ENCODE measurements at regions not wholly inside any gene's neighbourhood (a gene's known extent, or its start where the extent isn't known, plus 50 kb on each side); places are given as distances from the start of the nearest gene placed in this dataset.

DNA sequence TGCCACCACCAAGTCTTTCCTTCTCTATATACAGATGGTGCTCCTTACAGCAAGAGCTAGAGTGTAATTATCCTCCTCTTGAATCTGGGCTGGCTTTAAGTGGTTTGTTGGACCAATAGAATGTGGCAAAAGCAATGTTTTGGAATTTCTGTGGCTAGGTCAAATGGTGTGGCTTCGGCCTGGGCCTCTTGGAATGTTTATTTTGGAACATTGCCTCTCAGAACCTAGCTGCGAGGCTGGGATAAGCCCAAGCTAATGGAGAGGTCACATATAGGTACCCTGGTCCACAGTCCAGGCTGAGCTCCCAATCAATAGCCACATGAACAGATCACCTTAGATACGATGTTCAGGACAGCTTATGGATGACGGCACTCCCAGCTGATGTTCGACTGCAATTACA, 556.7 kb downstream of the TYW1 start:
- Mint-ChIP-seq H3K36me3 (ENCODE audit: low read depth) (no peaks in the 10 kb centered on the region), H3K9me3 (peaks cover 10% of the 10 kb centered on the region), H3K4me1 (no peaks in the 10 kb centered on the region), H3K27me3 (no peaks in the 10 kb centered on the region), H3K4me3 (no peak overlapping the region), H3K27ac (no peak overlapping the region)
- ATAC-seq (no peak), DNase-seq (no peak)

DNA sequence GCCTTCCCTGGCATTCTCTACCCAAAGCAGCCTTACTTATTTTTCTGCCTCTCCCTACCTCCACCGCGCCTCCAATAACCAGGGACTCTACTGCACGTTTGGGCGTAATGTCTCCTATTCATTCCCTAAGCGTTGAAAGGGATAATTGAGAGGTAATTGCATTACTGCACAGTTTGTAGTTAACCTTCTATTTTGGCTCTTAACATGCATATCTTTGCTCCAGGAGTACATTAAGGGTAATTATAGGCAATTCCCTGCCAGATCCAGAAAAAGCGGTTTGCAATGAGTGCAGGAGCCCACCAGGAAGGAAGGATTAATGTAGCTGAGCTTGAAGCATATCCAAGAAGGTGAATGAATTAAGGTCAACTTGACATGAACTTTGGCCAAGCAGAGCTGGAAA, 558.4 kb downstream of the TYW1 start:
- H3K27me3 Mint-ChIP-seq: no peaks in the 10 kb centered on the region
- H3K4me1 Mint-ChIP-seq: no peaks in the 10 kb centered on the region
- ATAC-seq (no peak), DNase-seq (no peak)
- H3K36me3 Mint-ChIP-seq (ENCODE audit: low read depth): no peaks in the 10 kb centered on the region
- H3K27ac Mint-ChIP-seq: no peak overlapping the region
- H3K4me3 Mint-ChIP-seq: no peak overlapping the region
- H3K9me3 Mint-ChIP-seq: peaks cover 25% of the 10 kb centered on the region

DNA sequence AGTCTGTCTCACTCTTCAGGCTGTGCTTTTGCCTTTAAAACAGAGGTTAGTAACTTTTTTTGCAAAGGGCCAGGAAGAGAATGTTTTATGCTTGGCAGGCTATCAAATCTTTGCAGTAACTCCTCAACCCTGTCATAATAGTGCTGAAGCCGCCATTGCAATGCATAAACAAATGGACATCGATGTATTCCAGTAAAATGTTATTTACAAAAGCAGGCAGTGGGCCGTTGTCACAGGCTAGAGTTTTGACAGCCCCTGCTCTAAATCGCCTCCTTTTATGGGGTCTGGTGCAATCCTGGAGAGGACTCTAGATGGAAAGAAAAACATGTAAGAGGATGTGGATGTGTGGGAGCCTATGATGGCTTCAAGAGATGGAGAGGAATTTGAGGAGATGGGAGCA, 568.3 kb downstream of the TYW1 start:
- H3K27me3 Mint-ChIP-seq: peaks cover 3% of the 10 kb centered on the region
- no peak overlapping the region for H3K4me3 Mint-ChIP-seq
- no peak for DNase-seq
- no peak overlapping the region for H3K27ac Mint-ChIP-seq
- ATAC-seq: no peak
- peaks cover 10% of the 10 kb centered on the region for H3K9me3 Mint-ChIP-seq
- H3K4me1 Mint-ChIP-seq: no peaks in the 10 kb centered on the region
- H3K36me3 Mint-ChIP-seq (ENCODE audit: low read depth): no peaks in the 10 kb centered on the region

DNA sequence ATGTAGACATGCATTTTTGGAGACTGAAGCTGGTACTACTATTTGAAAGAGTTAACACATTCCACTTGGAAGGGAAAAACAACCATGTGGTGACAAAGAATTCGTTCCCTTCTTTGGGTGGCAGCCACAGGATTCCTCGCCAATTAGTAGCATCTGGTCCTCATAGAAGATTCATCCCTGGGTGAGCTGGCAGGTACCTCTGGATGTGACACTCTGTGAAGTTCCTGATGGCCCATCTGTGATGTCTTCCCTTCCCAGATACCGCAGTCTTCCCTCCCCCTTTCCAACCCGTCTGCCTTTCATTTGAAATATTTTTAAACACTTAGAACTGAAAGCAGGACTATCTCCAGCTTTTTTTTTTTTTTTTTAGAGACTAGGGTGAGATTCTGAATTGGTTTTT, 569.5 kb downstream of the TYW1 start:
- H3K36me3 Mint-ChIP-seq (ENCODE audit: low read depth): no peaks in the 10 kb centered on the region
- H3K27me3 Mint-ChIP-seq: peaks cover 3% of the 10 kb centered on the region
- H3K4me1 Mint-ChIP-seq: no peaks in the 10 kb centered on the region
- no peak for ATAC-seq
- peaks cover 14% of the 10 kb centered on the region for H3K9me3 Mint-ChIP-seq
- no peak overlapping the region for H3K4me3 Mint-ChIP-seq
- DNase-seq: no peak
- no peak overlapping the region for H3K27ac Mint-ChIP-seq

DNA sequence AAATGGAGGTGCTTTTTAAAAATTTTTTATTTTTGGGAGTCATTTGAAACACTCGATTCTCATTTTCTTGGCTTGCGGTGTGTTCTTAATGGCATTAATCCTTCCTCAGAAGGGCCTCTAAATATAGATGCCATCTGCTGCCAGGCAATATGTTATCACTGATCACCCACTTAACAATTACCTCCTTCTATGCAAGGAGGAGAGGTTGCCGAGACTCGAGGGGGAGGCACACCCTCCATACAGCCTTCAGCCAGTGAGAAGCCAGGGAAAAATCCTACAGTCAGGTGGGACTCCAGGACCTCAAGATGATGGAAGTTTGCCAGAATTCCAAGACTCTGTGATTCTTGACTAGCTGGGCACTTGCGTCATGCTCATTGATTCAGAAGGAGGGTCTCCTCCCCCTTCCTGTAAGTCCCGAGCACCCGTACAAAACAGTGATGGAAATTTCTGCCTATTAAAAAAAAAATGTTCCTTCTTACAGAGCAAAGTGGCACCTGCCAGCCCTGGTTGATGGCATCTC, 574.5 kb downstream of the TYW1 start:
- H3K9me3 Mint-ChIP-seq: peaks cover 9% of the 10 kb centered on the region
- no peak overlapping the region for H3K4me3 Mint-ChIP-seq
- no peaks in the 10 kb centered on the region for H3K36me3 Mint-ChIP-seq (ENCODE audit: low read depth)
- no peaks in the 10 kb centered on the region for H3K27me3 Mint-ChIP-seq
- no peaks in the 10 kb centered on the region for H3K4me1 Mint-ChIP-seq
- H3K27ac Mint-ChIP-seq: no peak overlapping the region
- DNase-seq (no peak), ATAC-seq (no peak)

DNA sequence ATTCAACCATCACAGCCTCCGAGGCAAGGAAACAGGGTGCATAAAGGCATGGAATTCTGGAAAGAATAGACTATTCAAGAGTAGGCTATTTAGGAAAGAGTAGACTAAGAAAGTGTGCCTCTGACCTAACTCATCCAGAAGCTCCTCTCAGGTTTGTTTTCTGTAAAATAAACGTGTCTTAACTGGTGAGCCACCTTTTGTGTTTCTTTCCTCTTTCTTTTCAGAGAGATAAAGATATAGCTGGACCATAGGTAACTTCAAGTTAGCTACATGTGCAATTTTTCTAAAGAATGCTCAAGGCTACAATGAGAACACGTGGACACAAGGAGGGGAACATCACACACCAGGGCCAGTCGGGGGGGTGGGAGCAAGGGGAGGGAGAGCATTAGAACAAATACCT, 577.0 kb downstream of the TYW1 start:
- no peaks in the 10 kb centered on the region for H3K36me3 Mint-ChIP-seq (ENCODE audit: low read depth)

DNA sequence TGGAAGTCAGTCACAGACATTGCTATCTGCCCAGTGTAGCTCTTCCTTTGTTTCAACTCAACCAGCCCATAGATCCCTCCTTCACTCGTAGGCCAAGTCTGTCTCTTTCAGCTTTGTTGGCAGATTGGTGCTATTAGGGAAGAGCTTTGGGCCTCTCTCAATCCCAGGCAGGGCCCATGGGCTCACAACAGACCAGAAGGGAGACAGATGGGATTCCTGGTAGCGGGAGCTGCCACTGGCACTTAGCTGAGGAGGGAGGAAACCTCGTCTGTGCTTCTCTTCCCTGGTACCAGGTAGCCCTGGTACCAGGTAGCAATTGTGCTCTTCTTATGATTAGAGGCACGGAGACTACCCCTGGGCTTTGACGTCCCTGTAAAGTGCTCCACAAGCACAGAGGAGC, 592.0 kb downstream of the TYW1 start:
- DNase-seq (no peak), ATAC-seq (no peak)
- Mint-ChIP-seq H3K4me1 (no peaks in the 10 kb centered on the region), H3K36me3 (ENCODE audit: low read depth) (no peaks in the 10 kb centered on the region), H3K9me3 (peaks cover 14% of the 10 kb centered on the region), H3K4me3 (no peak overlapping the region), H3K27me3 (no peaks in the 10 kb centered on the region), H3K27ac (no peak overlapping the region)

More for the DNA sequence above, 577.0 kb downstream of the TYW1 start:
- Mint-ChIP-seq H3K27me3 (no peaks in the 10 kb centered on the region), H3K4me3 (no peak overlapping the region), H3K4me1 (no peaks in the 10 kb centered on the region), H3K27ac (no peak overlapping the region), H3K9me3 (peaks cover 9% of the 10 kb centered on the region)
- ATAC-seq: no peak
- DNase-seq: no peak

DNA sequence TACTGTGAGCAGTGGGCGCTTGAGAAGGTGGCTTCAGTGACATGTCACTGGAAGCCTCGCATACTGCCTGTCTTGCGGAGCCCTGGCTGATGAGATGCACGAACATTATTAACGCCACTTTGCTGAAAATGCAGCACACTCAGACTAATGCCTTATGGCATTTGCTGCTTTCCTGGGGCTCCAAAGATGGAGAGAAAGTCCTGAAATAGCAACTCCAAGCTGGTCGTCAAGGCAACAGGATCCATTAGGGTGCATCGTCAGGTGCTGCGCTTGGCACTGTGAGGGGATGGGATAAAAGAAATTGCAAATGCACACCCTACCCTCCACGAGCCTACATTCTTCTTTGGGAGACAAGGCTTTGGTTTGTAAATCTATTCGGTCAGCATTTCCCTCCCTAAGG, 592.5 kb downstream of the TYW1 start:
- DNase-seq (no peak), ATAC-seq (no peak)
- H3K4me3 Mint-ChIP-seq: no peak overlapping the region
- H3K4me1 Mint-ChIP-seq: no peaks in the 10 kb centered on the region
- H3K27me3 Mint-ChIP-seq: no peaks in the 10 kb centered on the region
- H3K36me3 Mint-ChIP-seq (ENCODE audit: low read depth): no peaks in the 10 kb centered on the region
- H3K27ac Mint-ChIP-seq: no peak overlapping the region
- H3K9me3 Mint-ChIP-seq: peaks cover 14% of the 10 kb centered on the region

DNA sequence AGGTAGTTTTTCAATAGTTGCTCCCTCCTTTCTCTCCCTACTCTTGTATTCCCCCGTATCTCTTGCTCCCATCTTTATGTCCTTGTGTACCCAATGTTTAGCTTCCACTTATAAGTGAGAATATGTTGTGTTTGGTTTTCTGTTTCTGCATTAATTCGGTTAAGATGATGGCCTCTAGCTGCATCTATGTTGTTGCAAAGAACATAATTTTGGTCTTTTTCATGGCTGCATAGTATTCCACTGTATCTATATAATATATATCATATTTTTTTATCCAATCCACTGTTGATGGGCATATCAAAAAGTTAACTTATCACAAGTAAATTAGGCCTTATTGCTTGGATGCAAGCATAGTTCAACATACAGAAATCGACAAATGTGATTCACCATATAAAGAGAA, 594.0 kb downstream of the TYW1 start:
- no peaks in the 10 kb centered on the region for H3K27me3 Mint-ChIP-seq
- no peaks in the 10 kb centered on the region for H3K4me1 Mint-ChIP-seq
- DNase-seq: no peak
- H3K36me3 Mint-ChIP-seq (ENCODE audit: low read depth): no peaks in the 10 kb centered on the region
- H3K27ac Mint-ChIP-seq: no peak overlapping the region
- no peak overlapping the region for H3K4me3 Mint-ChIP-seq
- H3K9me3 Mint-ChIP-seq: peaks cover 14% of the 10 kb centered on the region
- no peak for ATAC-seq

DNA sequence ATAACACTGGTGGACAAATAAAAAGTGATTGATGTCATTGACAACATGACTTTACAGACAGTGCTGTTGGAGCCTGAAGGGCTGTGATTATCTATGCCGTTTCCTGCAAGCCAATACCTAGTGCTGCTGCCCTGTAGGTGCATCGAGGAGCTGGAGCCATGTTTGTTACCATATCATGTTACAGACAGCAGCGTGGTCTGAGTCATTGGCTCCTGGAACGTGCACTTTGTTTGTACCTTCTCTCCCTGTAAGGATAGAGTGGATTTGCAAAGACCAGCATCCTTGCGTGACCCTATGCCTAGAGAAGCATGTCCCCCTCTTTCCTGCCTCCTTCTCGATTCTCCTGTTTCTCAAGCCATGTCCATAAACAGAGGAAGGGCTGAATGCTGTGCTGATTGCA, 597.2 kb downstream of the TYW1 start:
- ATAC-seq (no peak), DNase-seq (no peak)
- Mint-ChIP-seq H3K27ac (no peak overlapping the region), H3K27me3 (no peaks in the 10 kb centered on the region), H3K36me3 (ENCODE audit: low read depth) (no peaks in the 10 kb centered on the region), H3K4me3 (no peak overlapping the region), H3K4me1 (no peaks in the 10 kb centered on the region), H3K9me3 (peaks cover 15% of the 10 kb centered on the region)

DNA sequence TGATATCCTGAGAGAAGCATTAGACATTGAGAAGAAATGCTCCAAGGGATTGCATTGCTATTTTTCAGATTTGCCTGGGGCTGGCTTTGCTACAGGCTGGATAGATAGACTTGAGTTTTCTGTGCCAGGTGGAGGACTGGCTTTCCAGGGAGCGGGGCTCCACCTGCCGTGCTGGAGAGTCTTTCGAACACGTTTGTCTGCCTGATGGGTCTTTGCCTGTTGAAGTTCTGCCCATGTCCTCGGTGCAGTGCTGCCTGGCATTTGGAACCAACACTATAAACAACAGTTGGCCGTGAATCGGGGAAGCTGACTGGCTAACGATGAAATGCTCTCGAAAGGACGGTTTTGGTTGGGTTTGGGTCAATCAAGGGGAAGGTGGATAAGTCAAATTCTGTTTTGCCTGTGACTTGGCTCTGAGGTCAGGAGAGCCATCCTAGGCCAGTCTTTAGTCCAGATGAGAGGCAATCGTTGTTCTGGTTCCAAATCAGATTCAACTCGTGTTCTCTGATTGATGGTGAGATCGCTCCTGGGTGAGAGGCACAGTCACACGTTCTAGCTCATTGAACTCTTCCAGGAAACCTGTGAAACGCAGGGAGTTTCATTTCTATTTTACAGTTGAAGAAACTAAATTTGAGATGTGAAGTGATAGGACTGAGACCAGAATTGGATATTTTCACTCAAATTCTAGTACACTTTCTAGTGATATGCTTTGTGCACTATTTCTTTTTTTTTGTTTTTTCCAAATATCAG, 599.0 kb downstream of the TYW1 start:
- no peak overlapping the region for H3K27ac Mint-ChIP-seq
- no peaks in the 10 kb centered on the region for H3K27me3 Mint-ChIP-seq
- DNase-seq (no peak), ATAC-seq (no peak)
- no peaks in the 10 kb centered on the region for H3K36me3 Mint-ChIP-seq (ENCODE audit: low read depth)
- peaks cover 24% of the 10 kb centered on the region for H3K9me3 Mint-ChIP-seq
- H3K4me3 Mint-ChIP-seq: no peak overlapping the region
- H3K4me1 Mint-ChIP-seq: no peaks in the 10 kb centered on the region

DNA sequence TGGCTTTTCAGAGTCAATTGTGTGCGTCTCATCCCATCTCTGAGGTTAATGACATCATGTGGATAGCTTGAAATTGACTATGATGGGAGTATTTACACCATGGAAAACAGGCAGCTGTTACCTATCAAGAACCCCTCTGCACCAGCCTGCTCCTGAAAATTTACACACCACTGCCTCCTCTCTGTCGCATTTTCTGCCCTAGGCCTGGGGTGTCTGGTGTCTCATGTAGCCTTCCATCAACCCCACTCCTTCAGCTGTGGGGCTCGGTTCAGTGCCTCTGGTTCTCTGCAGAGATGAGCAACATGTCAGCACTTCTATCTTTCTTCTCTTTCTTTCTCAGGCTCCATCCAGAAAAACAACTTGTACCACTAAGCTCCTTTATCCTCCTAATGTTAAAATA, 600.5 kb downstream of the TYW1 start:
- no peaks in the 10 kb centered on the region for H3K36me3 Mint-ChIP-seq (ENCODE audit: low read depth)
- no peak overlapping the region for H3K27ac Mint-ChIP-seq
- ATAC-seq (no peak), DNase-seq (no peak)
- no peaks in the 10 kb centered on the region for H3K4me1 Mint-ChIP-seq
- no peak overlapping the region for H3K4me3 Mint-ChIP-seq
- no peaks in the 10 kb centered on the region for H3K27me3 Mint-ChIP-seq
- peaks cover 22% of the 10 kb centered on the region for H3K9me3 Mint-ChIP-seq

DNA sequence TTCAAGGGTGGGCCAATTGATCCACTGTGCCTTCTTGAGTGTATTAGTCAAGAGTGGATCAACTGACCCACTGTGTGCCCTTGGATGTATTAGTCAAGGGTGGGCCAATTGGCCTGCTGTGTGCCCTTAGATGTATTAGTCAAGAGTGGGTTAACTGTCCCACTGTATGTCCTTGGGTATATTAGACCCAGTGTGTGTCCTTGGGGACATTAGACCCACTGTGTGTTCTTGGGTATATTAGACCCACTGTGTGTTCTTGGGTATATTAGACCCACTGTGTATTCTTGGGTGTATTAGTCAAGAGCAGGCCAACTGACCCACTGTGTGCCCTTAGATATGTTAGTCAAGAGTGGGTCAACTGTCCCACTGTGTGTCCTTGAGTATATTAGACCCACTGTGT, 601.8 kb downstream of the TYW1 start:
- H3K36me3 Mint-ChIP-seq (ENCODE audit: low read depth): no peaks in the 10 kb centered on the region
- no peak for DNase-seq
- no peak for ATAC-seq
- no peaks in the 10 kb centered on the region for H3K4me1 Mint-ChIP-seq
- peaks cover 27% of the 10 kb centered on the region for H3K9me3 Mint-ChIP-seq
- H3K4me3 Mint-ChIP-seq: no peak overlapping the region
- no peaks in the 10 kb centered on the region for H3K27me3 Mint-ChIP-seq
- H3K27ac Mint-ChIP-seq: no peak overlapping the region

DNA sequence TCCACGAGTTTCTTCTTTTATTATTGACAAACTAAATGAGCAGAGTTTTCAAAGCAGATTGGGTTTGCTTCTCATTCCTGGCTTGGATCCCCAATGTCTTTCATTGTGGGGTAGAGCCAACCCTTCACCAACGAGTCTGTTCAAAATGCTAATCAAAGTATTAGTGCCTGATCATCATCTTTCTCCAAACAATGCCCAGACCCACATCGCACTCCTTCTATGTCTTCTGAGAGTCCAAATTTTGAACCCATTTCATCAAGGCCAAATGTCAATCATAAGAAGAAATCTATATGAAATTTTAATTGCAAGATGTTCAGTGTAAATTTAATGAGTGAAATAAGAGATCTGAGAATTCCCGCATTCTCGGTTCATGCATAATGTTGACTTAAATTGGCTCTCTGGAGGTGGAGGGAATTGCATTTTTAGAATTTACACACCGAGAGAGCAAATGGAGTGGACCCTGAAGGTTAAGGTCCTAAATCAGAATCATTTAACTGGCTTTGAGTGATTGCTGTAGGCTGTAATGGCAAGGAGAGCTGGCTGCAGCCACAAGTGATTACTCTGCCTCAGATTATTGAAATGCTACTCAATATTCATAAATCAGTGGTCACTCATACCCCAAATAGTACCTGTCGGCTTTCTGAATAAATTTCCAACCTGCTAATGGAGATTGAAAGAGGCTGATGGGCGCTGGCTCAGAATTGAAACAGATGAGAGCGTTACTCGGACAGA, 602.9 kb downstream of the TYW1 start:
- H3K9me3 Mint-ChIP-seq: peaks cover 28% of the 10 kb centered on the region
- no peaks in the 10 kb centered on the region for H3K4me1 Mint-ChIP-seq
- no peak overlapping the region for H3K27ac Mint-ChIP-seq

DNA sequence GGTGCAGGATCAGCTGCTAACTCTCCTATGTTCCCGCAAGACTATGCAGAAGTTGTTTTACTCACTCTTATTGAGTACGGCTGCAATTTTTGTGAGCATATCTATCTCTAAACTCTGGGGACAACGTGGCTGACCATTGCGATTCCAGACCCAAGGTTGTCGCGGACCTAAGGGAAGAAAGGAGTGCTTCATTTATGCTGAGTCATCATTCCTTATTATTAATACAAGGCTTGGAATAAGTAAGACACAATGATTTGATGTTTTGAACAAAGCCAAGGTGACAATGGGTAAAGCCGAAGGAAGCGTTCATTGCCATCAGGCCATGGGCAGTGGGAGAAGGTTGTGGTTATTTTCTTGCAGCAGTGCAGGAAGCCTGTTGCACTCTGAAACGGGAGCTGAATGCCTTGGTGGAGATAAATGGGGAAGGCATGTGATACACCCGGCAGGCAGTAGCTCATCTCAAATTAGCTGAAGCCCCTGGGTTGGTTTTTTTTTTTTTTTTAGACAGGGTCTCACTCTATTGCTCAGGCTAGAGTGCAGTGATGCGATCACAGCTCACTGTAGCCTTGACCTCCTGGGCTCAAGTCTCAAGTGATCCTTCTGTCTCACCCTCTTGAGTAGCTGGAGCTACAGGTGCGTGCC, 605.7 kb downstream of the TYW1 start:
- ATAC-seq: no peak
- no peak overlapping the region for H3K27ac Mint-ChIP-seq
- no peaks in the 10 kb centered on the region for H3K4me1 Mint-ChIP-seq

More for the DNA sequence above, 602.9 kb downstream of the TYW1 start:
- ATAC-seq: no peak
- Mint-ChIP-seq H3K36me3 (ENCODE audit: low read depth) (no peaks in the 10 kb centered on the region), H3K27me3 (no peaks in the 10 kb centered on the region), H3K4me3 (no peak overlapping the region)
- DNase-seq: no peak

More for the DNA sequence above, 605.7 kb downstream of the TYW1 start:
- no peak for DNase-seq
- H3K27me3 Mint-ChIP-seq: no peaks in the 10 kb centered on the region
- no peaks in the 10 kb centered on the region for H3K36me3 Mint-ChIP-seq (ENCODE audit: low read depth)
- no peak overlapping the region for H3K4me3 Mint-ChIP-seq
- peaks cover 31% of the 10 kb centered on the region for H3K9me3 Mint-ChIP-seq
